ENCODE measurements at regions not wholly inside any gene's neighbourhood (a gene's known extent, or its start where the extent isn't known, plus 50 kb on each side); places are given as distances from the start of the nearest gene placed in this dataset.

- no peak overlapping the region for H3K4me3 ChIP-seq
- intact Hi-C loops (cut with DNase I; ENCODE audit: low total_unique reads): no loop called here
- H3K36me3 ChIP-seq: no peaks in the 10 kb centered on the region
- no peaks in the 10 kb centered on the region for H3K4me1 ChIP-seq
- TF ChIP-seq POLR2A (IDR thresholded peaks at IDR 0.05) (no peak), CTCF (IDR thresholded peaks at IDR 0.05) (no peak)
- DNase-seq: no peak
- H3K9me3 ChIP-seq: no peaks in the 10 kb centered on the region
- no peaks in the 10 kb centered on the region for H3K27me3 ChIP-seq
- no peak overlapping the region for H3K27ac ChIP-seq
Observed at GRCh38 chr6:145469021-145469420, 266.3 kb downstream of the EPM2A start.

- DNase-seq: no peak
- Histone ChIP-seq H3K27me3 (no peaks in the 10 kb centered on the region), H3K36me3 (no peaks in the 10 kb centered on the region), H3K27ac (no peak overlapping the region), H3K4me1 (no peaks in the 10 kb centered on the region), H3K4me3 (no peak overlapping the region), H3K9me3 (peaks cover 0 to 8% of the 10 kb centered on the region in 2 donors)
- intact Hi-C loops (cut with DNase I; ENCODE audit: low total_unique reads): no loop called here
- TF ChIP-seq POLR2A (IDR thresholded peaks at IDR 0.05) (no peak), CTCF (IDR thresholded peaks at IDR 0.05) (no peak)
Observed at GRCh38 chr6:145475794-145476396, 259.4 kb downstream of the EPM2A start.

- intact Hi-C loops (cut with DNase I; ENCODE audit: low total_unique reads): no loop called here
- no peak overlapping the region for H3K27ac ChIP-seq
- TF ChIP-seq POLR2A (IDR thresholded peaks at IDR 0.05) (no peak), CTCF (IDR thresholded peaks at IDR 0.05) (no peak)
Observed at GRCh38 chr6:145480024-145480423, 255.3 kb downstream of the EPM2A start.

GRCh38 chr6:145483191-145483996, 251.9 kb downstream of the EPM2A start:
- Histone ChIP-seq H3K9me3 (no peaks in the 10 kb centered on the region), H3K4me3 (no peak overlapping the region), H3K4me1 (no peaks in the 10 kb centered on the region), H3K27me3 (no peaks in the 10 kb centered on the region), H3K27ac (no peak overlapping the region), H3K36me3 (no peaks in the 10 kb centered on the region)
- intact Hi-C loops (cut with DNase I; ENCODE audit: low total_unique reads): no loop called here
- TF ChIP-seq POLR2A (IDR thresholded peaks at IDR 0.05) (no peak), CTCF (IDR thresholded peaks at IDR 0.05) (no peak)
- no peak for DNase-seq

More at GRCh38 chr6:145480024-145480423, 255.3 kb downstream of the EPM2A start:
- peaks cover 0 to 8% of the 10 kb centered on the region in 2 donors for H3K9me3 ChIP-seq
- H3K36me3 ChIP-seq: no peaks in the 10 kb centered on the region
- DNase-seq: no peak
- no peaks in the 10 kb centered on the region for H3K4me1 ChIP-seq
- no peak overlapping the region for H3K4me3 ChIP-seq
- H3K27me3 ChIP-seq: no peaks in the 10 kb centered on the region

- no peaks in the 10 kb centered on the region for H3K4me1 ChIP-seq
- TF ChIP-seq POLR2A (IDR thresholded peaks at IDR 0.05) (no peak), CTCF (IDR thresholded peaks at IDR 0.05) (no peak)
- no peak overlapping the region for H3K4me3 ChIP-seq
- no peaks in the 10 kb centered on the region for H3K36me3 ChIP-seq
- H3K9me3 ChIP-seq: no peaks in the 10 kb centered on the region
- no peak overlapping the region for H3K27ac ChIP-seq
- DNase-seq: no peak
- intact Hi-C loops (cut with DNase I; ENCODE audit: low total_unique reads): no loop called here
- no peaks in the 10 kb centered on the region for H3K27me3 ChIP-seq
Observed at GRCh38 chr6:145485288-145485687, 250.0 kb downstream of the EPM2A start.
